ENCODE measurements at regions not wholly inside any gene's neighbourhood (a gene's known extent, or its start where the extent isn't known, plus 50 kb on each side); places are given as distances from the start of the nearest gene placed in this dataset.

DNA sequence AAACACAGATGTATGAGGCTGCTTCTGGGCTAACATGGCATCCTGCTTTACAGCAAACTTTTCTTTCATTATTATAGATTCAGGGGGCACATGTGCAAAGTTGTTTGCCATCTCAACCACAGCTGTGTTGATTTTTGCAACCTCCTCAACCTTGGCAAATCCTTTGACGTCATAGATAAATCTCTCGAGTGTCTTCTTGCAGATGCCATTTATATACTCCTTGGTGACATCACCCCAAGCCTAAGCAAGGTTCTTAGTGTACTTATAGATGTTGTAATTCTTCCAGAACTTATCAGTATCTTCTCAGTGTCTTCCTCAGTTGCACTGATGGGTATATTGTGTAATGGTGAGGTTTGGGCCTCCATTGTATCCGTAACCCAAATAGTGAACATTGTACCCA, 135.4 kb upstream of the RPH3A start:
- no peak overlapping the region for H3K4me3 ChIP-seq (ENCODE audit: low read length)
- DNase-seq (ENCODE audit: low read depth): no peak
- TF ChIP-seq CTCF (conservative IDR thresholded peaks at IDR 0.05; ENCODE audit: low read length): no peak

DNA sequence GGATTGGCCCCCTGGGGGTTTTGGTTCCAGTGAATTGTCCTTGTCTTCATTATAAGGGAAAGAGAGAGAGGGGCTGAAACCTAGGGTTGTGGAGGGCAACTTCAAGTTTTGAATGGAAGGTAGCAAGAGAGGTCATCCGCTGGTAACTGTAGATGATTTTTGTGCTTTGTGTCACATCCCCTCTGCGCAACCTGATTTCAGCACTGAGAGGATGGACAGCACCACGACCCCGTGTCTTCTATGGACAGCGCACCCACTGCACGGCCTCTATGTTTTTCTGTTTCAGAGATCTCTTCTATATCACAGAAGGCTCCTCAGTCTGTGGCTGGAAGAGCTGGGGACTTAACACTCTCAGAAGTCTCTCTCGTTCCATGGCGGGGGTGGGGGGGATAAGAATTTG, 127.0 kb upstream of the RPH3A start:
- no peak for TF ChIP-seq CTCF (conservative IDR thresholded peaks at IDR 0.05; ENCODE audit: low read length)
- DNase-seq (ENCODE audit: low read depth): no peak
- no peak overlapping the region for H3K4me3 ChIP-seq (ENCODE audit: low read length)

- no peak overlapping the region for H3K4me3 ChIP-seq (ENCODE audit: low read length)
- no peak for TF ChIP-seq CTCF (conservative IDR thresholded peaks at IDR 0.05; ENCODE audit: low read length)
- DNase-seq (ENCODE audit: low read depth): no peak
Measured at GRCh38 chr12:112665958-112666357, 125.6 kb upstream of the RPH3A start.

DNA sequence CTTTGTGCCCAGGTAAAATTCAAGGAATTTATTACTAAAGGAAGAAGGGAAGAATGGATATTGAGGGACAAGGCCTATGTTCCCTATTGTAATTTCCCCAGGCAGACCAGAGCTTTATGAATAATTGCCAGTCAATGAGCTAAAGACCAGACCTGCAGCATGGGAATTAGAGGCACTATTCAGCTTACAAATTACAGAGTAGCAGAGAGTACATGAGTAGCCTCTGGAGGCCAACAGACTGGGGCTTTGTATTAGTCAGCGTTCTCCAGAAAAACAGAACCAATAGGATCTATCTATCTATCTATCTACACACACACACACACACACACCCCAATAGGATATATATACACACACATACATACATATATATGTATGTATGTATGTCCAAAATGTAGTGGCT, 120.0 kb upstream of the RPH3A start:
- no peak for TF ChIP-seq CTCF (conservative IDR thresholded peaks at IDR 0.05; ENCODE audit: low read length)
- no peak for DNase-seq (ENCODE audit: low read depth)

GRCh38 chr12:112674539-112674938, 117.0 kb upstream of the RPH3A start:
- DNase-seq (ENCODE audit: low read depth): no peak
- H3K4me3 ChIP-seq (ENCODE audit: low read length): no peak overlapping the region
- TF ChIP-seq CTCF (conservative IDR thresholded peaks at IDR 0.05; ENCODE audit: low read length): no peak

More for the DNA sequence above, 120.0 kb upstream of the RPH3A start:
- H3K4me3 ChIP-seq (ENCODE audit: low read length): no peak overlapping the region

DNA sequence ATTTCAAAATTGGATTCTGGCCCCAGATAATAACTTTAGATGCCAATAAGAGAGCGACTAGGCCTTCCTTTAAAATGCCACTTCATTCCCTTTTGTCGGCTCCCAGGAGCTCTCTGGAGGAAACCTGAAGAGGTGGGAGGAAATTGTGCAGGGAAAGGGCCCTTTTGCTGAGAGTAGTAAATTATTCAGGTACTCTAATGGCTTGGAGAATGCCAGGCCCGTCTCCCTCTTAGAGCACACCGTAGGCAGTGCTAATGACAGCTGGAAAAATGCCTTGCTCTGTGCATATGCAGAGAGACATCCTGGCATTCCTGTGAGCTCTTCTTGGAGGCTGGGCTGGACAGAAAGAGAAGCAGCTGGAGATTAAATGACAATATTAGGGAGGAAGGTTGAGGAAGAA, 115.0 kb upstream of the RPH3A start:
- no peak overlapping the region for H3K4me3 ChIP-seq (ENCODE audit: low read length)
- DNase-seq (ENCODE audit: low read depth): no peak
- no peak for TF ChIP-seq CTCF (conservative IDR thresholded peaks at IDR 0.05; ENCODE audit: low read length)

DNA sequence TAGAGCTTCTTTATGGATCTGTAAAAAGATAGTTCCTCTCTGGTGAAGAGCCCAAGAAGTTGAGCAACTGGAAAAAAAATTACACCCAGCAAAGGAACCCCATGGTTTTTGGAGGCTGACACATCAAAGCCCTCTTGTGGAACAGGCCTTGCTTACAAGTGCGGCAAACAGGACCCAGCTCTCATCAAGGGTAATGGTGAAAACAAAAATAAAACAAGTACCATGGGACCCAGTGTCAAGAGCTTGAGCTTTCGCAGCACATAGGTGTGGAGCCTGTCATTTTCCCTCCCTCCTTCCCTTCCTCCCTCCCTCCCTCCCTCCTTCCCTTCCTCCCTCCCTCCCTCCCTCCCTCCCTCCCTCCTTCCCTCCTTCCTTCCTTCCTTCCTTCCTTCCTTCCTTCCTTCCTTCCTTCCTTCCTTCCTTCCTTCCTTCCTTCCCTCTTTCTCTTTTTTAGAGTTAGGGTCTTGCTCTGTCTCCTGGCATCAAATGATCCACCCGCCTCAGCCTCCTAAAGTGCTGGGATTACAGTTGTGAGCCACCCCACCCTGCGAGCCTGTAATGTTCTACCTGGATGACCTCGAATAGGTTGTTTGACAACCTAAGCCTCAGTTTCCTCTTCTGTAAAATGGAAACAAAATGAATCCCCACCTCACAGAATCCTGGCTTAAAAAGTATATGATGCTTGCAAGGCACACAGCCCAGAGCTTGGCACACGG, 114.3 kb upstream of the RPH3A start:
- DNase-seq (ENCODE audit: low read depth): no peak
- TF ChIP-seq CTCF (conservative IDR thresholded peaks at IDR 0.05; ENCODE audit: low read length): no peak
- H3K4me3 ChIP-seq (ENCODE audit: low read length): no peak overlapping the region

All from AG10803 (cell line).